ENCODE measurements at regions not wholly inside any gene's neighbourhood (a gene's known extent, or its start where the extent isn't known, plus 50 kb on each side); places are given as distances from the start of the nearest gene placed in this dataset.

- peak overlapping the region; percentile 76 for H3K4me2 ChIP-seq (ENCODE audit: low read length)
- no TSS peak for BruUV-seq (replicated peaks)
- H3K9me3 ChIP-seq (ENCODE audit: low read length) = peaks cover 13% of the 10 kb centered on the region; the same call in 1 of the 2 replicates
- peaks cover 43% of the 10 kb centered on the region for H3K4me1 ChIP-seq (ENCODE audit: insufficient read depth, low read length, poor library complexity, severe bottlenecking)
- peak overlapping the region; percentile 94 for H2AFZ ChIP-seq (ENCODE audit: low read length)
- peak; percentile 89 for DNase-seq (ENCODE audit: low spot score)
- H3K79me2 ChIP-seq (ENCODE audit: insufficient read depth, low read depth, low read length) = no peaks in the 10 kb centered on the region
- H3K27ac ChIP-seq (ENCODE audit: low read depth, low read length, poor library complexity, severe bottlenecking) = peak overlapping the region; percentile 93
- H3K36me3 ChIP-seq (ENCODE audit: insufficient read depth, low read length) = no peaks in the 10 kb centered on the region
- POLR2A ChIA-PET = interaction anchor here (0.5 to 1.0 kb wide), 5 partner anchors 11 to 82 kb away, joined by 3 to 5 read pairs (median 3); no protein-coding TSS in a partner anchor
- no peaks in the 10 kb centered on the region for H3K9me2 ChIP-seq (ENCODE audit: insufficient read depth, low read length)
- no peak for TF ChIP-seq EZH2phosphoT487 (IDR thresholded peaks at IDR 0.05; ENCODE audit: borderline replicate concordance, low read depth, low read length)
- TF ChIP-seq, protein P1, sequence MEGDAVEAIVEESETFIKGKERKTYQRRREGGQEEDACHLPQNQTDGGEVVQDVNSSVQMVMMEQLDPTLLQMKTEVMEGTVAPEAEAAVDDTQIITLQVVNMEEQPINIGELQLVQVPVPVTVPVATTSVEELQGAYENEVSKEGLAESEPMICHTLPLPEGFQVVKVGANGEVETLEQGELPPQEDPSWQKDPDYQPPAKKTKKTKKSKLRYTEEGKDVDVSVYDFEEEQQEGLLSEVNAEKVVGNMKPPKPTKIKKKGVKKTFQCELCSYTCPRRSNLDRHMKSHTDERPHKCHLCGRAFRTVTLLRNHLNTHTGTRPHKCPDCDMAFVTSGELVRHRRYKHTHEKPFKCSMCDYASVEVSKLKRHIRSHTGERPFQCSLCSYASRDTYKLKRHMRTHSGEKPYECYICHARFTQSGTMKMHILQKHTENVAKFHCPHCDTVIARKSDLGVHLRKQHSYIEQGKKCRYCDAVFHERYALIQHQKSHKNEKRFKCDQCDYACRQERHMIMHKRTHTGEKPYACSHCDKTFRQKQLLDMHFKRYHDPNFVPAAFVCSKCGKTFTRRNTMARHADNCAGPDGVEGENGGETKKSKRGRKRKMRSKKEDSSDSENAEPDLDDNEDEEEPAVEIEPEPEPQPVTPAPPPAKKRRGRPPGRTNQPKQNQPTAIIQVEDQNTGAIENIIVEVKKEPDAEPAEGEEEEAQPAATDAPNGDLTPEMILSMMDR (conservative IDR thresholded peaks at IDR 0.05; ENCODE audit: low read length) = no peak
- H4K20me1 ChIP-seq (ENCODE audit: insufficient read depth, low read length) = no peaks in the 10 kb centered on the region
- peak overlapping the region; percentile 49 for H3K4me3 ChIP-seq (ENCODE audit: low read depth, low read length, poor library complexity, severe bottlenecking)
- CTCF ChIA-PET (ENCODE audit: unreplicated experiment) = no interaction called here
- intact Hi-C loops (cut with micrococcal nuclease; ENCODE audit: unreplicated experiment) = loop anchor here (10.0 kb wide), 1 partner anchor 458 kb away; the partner anchor contains the start of genes FAM217B and PPP1R3D
Observed at GRCh38 chr20:60402189-60403058, 444.2 kb downstream of the CDH26 start.

DNA sequence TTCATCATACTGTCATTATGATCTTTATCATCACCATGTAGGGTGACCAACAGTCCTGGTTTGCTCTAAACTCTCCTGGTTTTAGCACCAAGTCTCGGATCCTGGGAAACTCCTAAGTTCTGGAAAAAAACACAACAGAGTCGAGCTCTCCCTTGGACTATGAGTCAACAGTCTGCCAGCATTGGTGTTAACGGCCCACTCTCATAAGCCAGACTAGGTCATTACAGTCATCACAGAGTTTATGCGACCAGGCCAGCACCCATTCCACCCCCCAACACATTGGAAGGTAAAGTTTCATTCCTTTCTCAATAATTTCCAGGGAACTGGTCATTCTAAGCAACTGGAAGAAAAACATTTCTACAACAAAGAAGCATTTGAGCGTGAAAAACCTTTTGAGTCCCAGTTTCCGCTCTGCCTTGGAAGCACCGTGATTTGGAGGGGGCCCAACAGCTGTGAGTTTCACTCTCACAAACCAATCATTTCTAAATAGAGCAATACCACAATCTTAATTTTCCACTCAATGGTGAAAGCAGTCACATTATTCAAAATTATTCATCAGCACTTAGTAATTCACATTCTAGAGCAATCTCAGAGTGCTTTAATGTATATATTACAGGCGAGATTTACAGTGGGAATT lies 445.0 kb downstream of the CDH26 start:
- H3K79me2 ChIP-seq (ENCODE audit: insufficient read depth, low read depth, low read length) = no peaks in the 10 kb centered on the region
- CTCF ChIA-PET (ENCODE audit: unreplicated experiment) = no interaction called here
- H4K20me1 ChIP-seq (ENCODE audit: insufficient read depth, low read length) = no peaks in the 10 kb centered on the region
- intact Hi-C loops (cut with micrococcal nuclease; ENCODE audit: unreplicated experiment) = loop anchor here (10.0 kb wide), 1 partner anchor 458 kb away; the partner anchor contains the start of genes FAM217B and PPP1R3D
- POLR2A ChIA-PET = interaction anchor here (0.8 to 0.9 kb wide), 3 partner anchors 10 to 120 kb away, joined by 3 read pairs; no protein-coding TSS in a partner anchor
- H3K4me1 ChIP-seq (ENCODE audit: insufficient read depth, low read length, poor library complexity, severe bottlenecking) = peaks cover 49% of the 10 kb centered on the region
- H2AFZ ChIP-seq (ENCODE audit: low read length) = peak overlapping the region; percentile 94
- peak; percentile 84 for DNase-seq (ENCODE audit: low spot score)
- BruUV-seq (replicated peaks) = TSS peak; percentile 75
- H3K27ac ChIP-seq (ENCODE audit: low read depth, low read length, poor library complexity, severe bottlenecking) = peak overlapping the region; percentile 93
- H3K4me3 ChIP-seq (ENCODE audit: low read depth, low read length, poor library complexity, severe bottlenecking) = peak overlapping the region; percentile 49
- H3K4me2 ChIP-seq (ENCODE audit: low read length) = peak overlapping the region; percentile 76
- H3K36me3 ChIP-seq (ENCODE audit: insufficient read depth, low read length) = no peaks in the 10 kb centered on the region
- H3K9me3 ChIP-seq (ENCODE audit: low read length) = peaks cover 13% of the 10 kb centered on the region; the same call in 1 of the 2 replicates
- TF ChIP-seq, protein P1 (conservative IDR thresholded peaks at IDR 0.05; ENCODE audit: low read length) = no peak
- TF ChIP-seq EZH2phosphoT487 (IDR thresholded peaks at IDR 0.05; ENCODE audit: borderline replicate concordance, low read depth, low read length) = no peak
- H3K9me2 ChIP-seq (ENCODE audit: insufficient read depth, low read length) = no peaks in the 10 kb centered on the region

Data from OCI-LY7 (cell line).